OCI-LY7 (cell line): ENCODE measurements at regions not wholly inside any gene's neighbourhood (a gene's known extent, or its start where the extent isn't known, plus 50 kb on each side); places are given as distances from the start of the nearest gene placed in this dataset.

ENCODE experiments used
- BruUV-seq: library from RNA; stranded (reverse); fragments of 400-500 nt; replicated peaks from 2 replicates; lab custom pipeline; 2021; lab: Mats Ljungman, UMichigan
- CTCF ChIA-PET: fragments of 300-600 bp; sonication (Branson Sonifier 250); formaldehyde crosslinking; loops from one replicate; lab custom pipeline; 2022; ENCODE audit warnings: antibody characterized with exemption; ENCODE audit not compliant: unreplicated experiment; lab: Charles Lee
- POLR2A ChIA-PET: fragments of 300-600 bp; sonication (Branson Sonifier 250); formaldehyde crosslinking; loops from one replicate; lab custom pipeline; 2022; ENCODE audit warnings: antibody characterized with exemption; lab: Charles Lee
- DNase-seq: peaks from one replicate; pipeline ENCODE4 v3.0.0-alpha.2; 2015; ENCODE audit warnings: low spot score
- H2AFZ ChIP-seq: fragments of 200-600 bp; sonication (generic), shearing (Covaris generic); 2 replicates; pipeline ENCODE4 v1.6.1; 2014; ENCODE audit warnings: mild to moderate bottlenecking, antibody characterized with exemption, low read length, moderate library complexity
- H3K27ac ChIP-seq: fragments of 200-600 bp; sonication (generic); 2 replicates; pipeline ENCODE4 v1.5.1; 2014; ENCODE audit warnings: mixed run types, low read depth, mild to moderate bottlenecking, moderate library complexity, low read length, inconsistent platforms; ENCODE audit not compliant: poor library complexity, severe bottlenecking
- H3K36me3 ChIP-seq: fragments of 200-600 bp; sonication (generic); 2 replicates; pipeline ENCODE4 v1.6.1; 2014; ENCODE audit warnings: mild to moderate bottlenecking, antibody characterized with exemption, low read length, moderate library complexity, mixed read lengths; ENCODE audit not compliant: insufficient read depth
- H3K4me1 ChIP-seq: fragments of 200-600 bp; sonication (generic); 2 replicates; pipeline ENCODE4 v1.5.1; 2014; ENCODE audit warnings: mild to moderate bottlenecking, low read length; ENCODE audit not compliant: insufficient read depth, poor library complexity, severe bottlenecking
- H3K4me2 ChIP-seq: fragments of 200-600 bp; sonication (generic); 2 replicates; pipeline ENCODE4 v1.6.1; 2014; ENCODE audit warnings: mild to moderate bottlenecking, low read length
- H3K4me3 ChIP-seq: fragments of 200-600 bp; sonication (generic); 2 replicates; pipeline ENCODE4 v1.5.1; 2014; ENCODE audit warnings: mild to moderate bottlenecking, low read depth, low read length; ENCODE audit not compliant: poor library complexity, severe bottlenecking
- H3K79me2 ChIP-seq: fragments of 200-600 bp; sonication (generic); 2 replicates; pipeline ENCODE4 v1.6.1; 2016; ENCODE audit warnings: low read depth, mild to moderate bottlenecking, low read length, moderate library complexity, mixed read lengths; ENCODE audit not compliant: insufficient read depth
- H3K9me2 ChIP-seq: fragments of 200-600 bp; sonication (generic); 2 replicates; pipeline ENCODE4 v1.6.1; 2016; ENCODE audit warnings: mild to moderate bottlenecking, low read length, mixed read lengths; ENCODE audit not compliant: insufficient read depth
- H3K9me3 ChIP-seq: fragments of 200-600 bp; sonication (generic); 2 replicates; pipeline ENCODE4 v1.6.1; 2014; ENCODE audit warnings: mild to moderate bottlenecking, mixed run types, low read length, mixed read lengths
- H4K20me1 ChIP-seq: fragments of 200-600 bp; sonication (generic); 2 replicates; pipeline ENCODE4 v1.6.1; 2014; ENCODE audit warnings: mild to moderate bottlenecking, antibody characterized with exemption, low read length, moderate library complexity, mixed read lengths; ENCODE audit not compliant: insufficient read depth
- CTCF ChIP-seq: fragments of 200-600 bp; sonication (generic); conservative IDR thresholded peaks from 2 replicates; pipeline ENCODE4 v1.5.1; 2014; ENCODE audit warnings: mild to moderate bottlenecking, antibody characterized with exemption, low read length, moderate library complexity, mixed read lengths
- EZH2phosphoT487 ChIP-seq: fragments of 200-600 bp; sonication (generic); IDR thresholded peaks from 2 replicates; pipeline ENCODE4 v1.6.1; 2018; ENCODE audit warnings: low read depth, borderline replicate concordance, mild to moderate bottlenecking, mixed run types, antibody characterized with exemption, low read length, moderate library complexity, mixed read lengths
- intact Hi-C: fragments of 100-400 bp; cut with micrococcal nuclease; formaldehyde crosslinking; loops from one replicate; pipeline ENCODE4 v1.10.0; 2022; ENCODE audit not compliant: unreplicated experiment

- CTCF ChIA-PET: no interaction called here
- POLR2A ChIA-PET: no interaction called here
- H3K9me2 ChIP-seq: no peaks in the 10 kb centered on the region
- DNase-seq: no peak
- no peak overlapping the region for H3K4me2 ChIP-seq
- BruUV-seq: no TSS peak
- H3K36me3 ChIP-seq: no peaks in the 10 kb centered on the region
- no peak overlapping the region for H3K4me3 ChIP-seq
- no peak for TF ChIP-seq EZH2phosphoT487
- TF ChIP-seq CTCF: no peak
- no peaks in the 10 kb centered on the region for H3K79me2 ChIP-seq
- H3K9me3 ChIP-seq: no peaks in the 10 kb centered on the region
- H3K27ac ChIP-seq: no peak overlapping the region
- no peaks in the 10 kb centered on the region for H4K20me1 ChIP-seq
- no peaks in the 10 kb centered on the region for H3K4me1 ChIP-seq
- H2AFZ ChIP-seq: no peak overlapping the region
- intact Hi-C loops: no loop called here
These were observed 569.1 kb upstream of the ID4 start for GRCh38 chr6:19268117-19268516.

- DNase-seq: no peak
- Histone ChIP-seq H3K36me3 (no peaks in the 10 kb centered on the region), H3K79me2 (no peaks in the 10 kb centered on the region)
These were observed 568.5 kb upstream of the ID4 start for GRCh38 chr6:19268718-19269117.

More at GRCh38 chr6:19268718-19269117, 568.5 kb upstream of the ID4 start:
- no peaks in the 10 kb centered on the region for H3K9me3 ChIP-seq
- no peak overlapping the region for H3K4me3 ChIP-seq
- ChIA-PET POLR2A (interaction anchor here (0.6 kb wide), 1 partner anchor 31 kb away, joined by 3 read pairs; no protein-coding TSS in a partner anchor), CTCF (no interaction called here)
- H3K4me2 ChIP-seq: no peak overlapping the region
- intact Hi-C loops: no loop called here
- no peak overlapping the region for H3K27ac ChIP-seq
- no peaks in the 10 kb centered on the region for H3K4me1 ChIP-seq
- BruUV-seq: no TSS peak
- H2AFZ ChIP-seq: no peak overlapping the region
- no peaks in the 10 kb centered on the region for H3K9me2 ChIP-seq
- TF ChIP-seq CTCF (no peak), EZH2phosphoT487 (no peak)
- no peaks in the 10 kb centered on the region for H4K20me1 ChIP-seq
